ENCODE measurements at regions not wholly inside any gene's neighbourhood (a gene's known extent, or its start where the extent isn't known, plus 50 kb on each side); places are given as distances from the start of the nearest gene placed in this dataset.

- no TSS peak for BruUV-seq (replicated peaks)
- no peaks in the 10 kb centered on the region for H3K36me3 ChIP-seq (replicated peaks in 1 of 2; ENCODE audit: control insufficient read depth in 1 of 2, insufficient read depth in 2 of 2, low read length in 2 of 2)
- peaks cover 0 to 6% of the 10 kb centered on the region in 2 experiments; a peak in 1 of 5 replicates for H3K27me3 ChIP-seq (ENCODE audit: control insufficient read depth in 1 of 2, insufficient read depth in 2 of 2, low read length in 2 of 2)
- H3K4me2 ChIP-seq (ENCODE audit: low read depth, low read length), result no peak overlapping the region
- H4K20me1 ChIP-seq (ENCODE audit: insufficient read depth, low read length), result no peaks in the 10 kb centered on the region
- no peak for TF ChIP-seq ZBTB34 (CRISPR knock-in tag; IDR thresholded peaks at IDR 0.05)
- TF ChIP-seq, protein P1, sequence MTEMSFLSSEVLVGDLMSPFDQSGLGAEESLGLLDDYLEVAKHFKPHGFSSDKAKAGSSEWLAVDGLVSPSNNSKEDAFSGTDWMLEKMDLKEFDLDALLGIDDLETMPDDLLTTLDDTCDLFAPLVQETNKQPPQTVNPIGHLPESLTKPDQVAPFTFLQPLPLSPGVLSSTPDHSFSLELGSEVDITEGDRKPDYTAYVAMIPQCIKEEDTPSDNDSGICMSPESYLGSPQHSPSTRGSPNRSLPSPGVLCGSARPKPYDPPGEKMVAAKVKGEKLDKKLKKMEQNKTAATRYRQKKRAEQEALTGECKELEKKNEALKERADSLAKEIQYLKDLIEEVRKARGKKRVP (CRISPR knock-in tag; IDR thresholded peaks at IDR 0.05), result no peak
- TF ChIP-seq ARNT (IDR thresholded peaks at IDR 0.05), result no peak
- TF ChIP-seq ZNF547 (CRISPR knock-in tag; IDR thresholded peaks at IDR 0.05), result no peak
- TF ChIP-seq CEBPB (IDR thresholded peaks at IDR 0.05; ENCODE audit: borderline replicate concordance, low read depth, low read length), result peak; percentile 23; the same call in 1 of the 2 replicates
- TF ChIP-seq TRIM22 (IDR thresholded peaks at IDR 0.05), result no peak
- FAIRE-seq, result no peak
- no peak overlapping the region for H3K4me3 ChIP-seq (replicated peaks in 1 of 3; ENCODE audit: insufficient read depth in 1 of 3, low read depth in 2 of 3, low read length in 3 of 3)
- POLR2A ChIA-PET, result no interaction called here
- 2% methylated on average over 2 of the region's 2 CpGs for WGBS (ENCODE audit: low lambda C conversion rate)
- intact Hi-C loops (cut with micrococcal nuclease; ENCODE audit: unreplicated experiment) (no loop called here), in situ Hi-C loops (cut with HindIII; ENCODE audit: extremely low pct_ligation_motif_present, low pct_unique_long_range_greater_than_20kb) (no loop called here)
- ATAC-seq, result no peak
- H3K4me1 ChIP-seq (ENCODE audit: insufficient read depth, low read length), result no peaks in the 10 kb centered on the region
- H2AFZ ChIP-seq (ENCODE audit: low read length), result no peak overlapping the region
- CTCF ChIA-PET (ENCODE audit: low intra/inter-chr PET ratio, low total read pairs), result no interaction called here
- no peak overlapping the region for H3K27ac ChIP-seq (ENCODE audit: extremely low read length, insufficient read depth, low read length)
- no peak for DNase-seq (ENCODE audit: low spot score)
- H3K79me2 ChIP-seq (ENCODE audit: insufficient read depth, low read length), result no peaks in the 10 kb centered on the region
- no peak overlapping the region for H3K9ac ChIP-seq (ENCODE audit: insufficient read depth, low read depth, low read length)
- H3K9me3 ChIP-seq (ENCODE audit: low read length), result no peaks in the 10 kb centered on the region
These were observed 217.2 kb upstream of the PRDM1 start for GRCh38 chr6:105868823-105869460.
